ENCODE measurements at regions not wholly inside any gene's neighbourhood (a gene's known extent, or its start where the extent isn't known, plus 50 kb on each side); places are given as distances from the start of the nearest gene placed in this dataset.

DNA sequence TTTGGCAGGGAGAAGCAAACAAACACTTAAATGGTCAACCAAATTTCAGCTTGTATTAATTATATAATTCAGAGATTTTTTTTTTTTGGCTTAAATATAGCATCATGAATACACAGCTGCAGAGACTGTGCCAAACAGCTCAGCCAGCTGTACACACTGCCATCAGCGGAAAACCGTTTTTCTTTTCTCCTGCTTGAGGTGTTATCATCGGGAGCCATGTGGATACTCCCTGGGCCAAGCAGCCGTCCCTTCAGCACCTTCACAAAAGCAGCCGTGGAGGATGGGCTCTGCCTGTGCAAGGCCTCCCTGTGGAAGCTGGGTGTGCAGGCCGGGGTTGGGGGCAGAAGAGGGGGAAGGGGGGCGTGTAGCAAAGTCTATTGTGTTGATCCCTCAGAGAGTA lies 85.0 kb downstream of the NUF2 start:
- DNase-seq: no peak

GRCh38 chr1:163408262-163408661 lies 86.5 kb downstream of the NUF2 start:
- no peak for DNase-seq

DNA sequence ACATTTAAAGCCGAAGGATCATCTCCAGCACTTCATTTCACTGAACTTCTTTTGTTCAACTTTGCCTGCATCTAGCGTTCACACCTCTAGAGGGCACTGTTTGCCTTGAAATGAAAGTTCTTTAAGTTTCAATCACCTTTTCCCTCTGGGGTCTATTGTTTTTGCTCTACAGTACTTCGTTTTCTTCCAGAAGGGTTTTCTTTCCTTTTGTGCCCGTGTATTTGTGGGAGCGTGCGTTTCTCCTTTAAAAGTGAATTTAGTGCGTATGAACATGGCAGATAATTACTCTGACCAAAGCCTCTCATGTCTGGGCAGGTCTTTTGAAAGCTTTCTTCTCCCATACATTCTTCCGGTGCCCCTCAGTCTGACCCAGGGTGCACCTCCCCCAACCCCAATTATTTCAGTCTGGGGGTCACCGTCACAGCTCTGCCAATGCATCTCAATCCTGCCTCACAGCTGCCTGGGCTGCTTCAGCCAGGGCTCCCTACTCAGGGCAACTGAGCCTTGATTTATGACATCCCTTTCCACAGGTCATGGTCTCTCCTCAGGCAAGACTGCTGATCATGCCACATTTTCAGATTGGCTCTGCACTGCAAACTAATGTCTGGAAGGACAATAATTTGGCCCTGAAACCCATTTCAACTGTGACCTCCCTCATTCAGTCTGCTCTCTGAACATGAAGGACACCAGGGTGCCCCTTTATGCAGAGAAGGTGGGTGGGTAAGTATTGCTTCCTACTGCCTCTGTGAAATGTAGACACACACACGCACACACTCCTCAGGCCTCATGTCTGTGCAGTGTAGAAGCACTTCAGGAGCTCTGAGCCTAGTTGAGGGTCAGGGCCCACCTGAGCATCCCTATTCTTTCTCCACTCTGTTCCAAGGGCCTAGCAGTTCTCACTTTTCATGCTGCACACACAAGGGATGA lies 88.6 kb downstream of the NUF2 start:
- peak in 2 of 5 donors; percentile 11 to 23 for DNase-seq

DNA sequence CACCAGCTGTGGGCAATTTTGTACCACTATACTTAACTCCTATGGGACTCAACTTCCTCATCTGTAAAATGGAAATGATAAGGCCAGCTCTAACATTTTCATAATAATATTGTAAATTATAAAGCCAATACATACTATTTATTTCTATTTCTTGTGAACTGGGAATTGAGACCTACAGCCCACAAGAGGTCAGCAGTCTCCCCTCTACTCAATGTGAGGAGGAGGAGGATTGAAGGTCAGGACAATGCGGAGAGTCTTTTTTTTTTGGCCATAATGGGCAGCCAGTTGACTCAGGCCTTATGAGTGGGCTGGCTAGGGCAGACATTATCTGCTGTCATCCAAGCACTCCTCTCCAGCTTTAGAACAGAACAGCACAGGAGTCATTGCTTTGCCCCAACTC lies 90.5 kb downstream of the NUF2 start:
- no peak for DNase-seq

GRCh38 chr1:163414778-163415177 lies 93.0 kb downstream of the NUF2 start:
- DNase-seq: no peak

GRCh38 chr1:163421701-163422100 lies 99.9 kb downstream of the NUF2 start:
- DNase-seq: no peak

DNA sequence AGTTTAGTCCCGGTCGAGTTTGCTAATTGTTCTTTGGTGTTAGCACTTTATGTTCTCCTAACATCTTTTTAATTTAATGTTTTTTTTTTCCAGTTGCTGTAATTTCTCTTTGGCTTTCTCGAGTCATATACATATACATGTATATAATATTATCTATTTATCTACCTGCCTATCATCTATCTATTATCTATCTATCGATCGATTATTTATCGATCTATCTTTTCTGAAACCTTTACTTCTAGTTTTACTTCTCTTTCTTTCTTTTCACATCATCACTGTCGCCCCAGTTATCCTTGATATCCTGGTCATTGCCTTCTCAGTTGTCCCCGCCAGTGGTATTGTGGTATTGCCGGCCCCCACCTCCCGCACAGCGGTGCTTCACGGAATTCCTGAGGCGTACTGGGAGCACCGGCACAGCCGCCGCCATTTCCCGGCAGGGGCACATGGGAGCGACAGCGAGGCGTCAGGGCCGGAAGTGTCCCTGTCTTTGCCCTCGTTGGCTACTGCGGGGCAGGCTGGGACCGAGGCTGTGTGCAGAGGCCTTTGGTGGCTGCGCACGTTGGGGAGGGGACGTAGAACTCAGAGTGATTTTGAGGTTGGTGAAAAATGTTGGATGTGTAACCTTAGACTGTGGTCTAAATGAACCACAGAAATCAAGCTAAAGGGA lies 101.1 kb downstream of the NUF2 start:
- DNase-seq: no peak

GRCh38 chr1:163426505-163427251 lies 104.9 kb downstream of the NUF2 start:
- DNase-seq: no peak

- DNase-seq: no peak
These were observed 105.5 kb downstream of the NUF2 start for GRCh38 chr1:163427279-163427678.

DNA sequence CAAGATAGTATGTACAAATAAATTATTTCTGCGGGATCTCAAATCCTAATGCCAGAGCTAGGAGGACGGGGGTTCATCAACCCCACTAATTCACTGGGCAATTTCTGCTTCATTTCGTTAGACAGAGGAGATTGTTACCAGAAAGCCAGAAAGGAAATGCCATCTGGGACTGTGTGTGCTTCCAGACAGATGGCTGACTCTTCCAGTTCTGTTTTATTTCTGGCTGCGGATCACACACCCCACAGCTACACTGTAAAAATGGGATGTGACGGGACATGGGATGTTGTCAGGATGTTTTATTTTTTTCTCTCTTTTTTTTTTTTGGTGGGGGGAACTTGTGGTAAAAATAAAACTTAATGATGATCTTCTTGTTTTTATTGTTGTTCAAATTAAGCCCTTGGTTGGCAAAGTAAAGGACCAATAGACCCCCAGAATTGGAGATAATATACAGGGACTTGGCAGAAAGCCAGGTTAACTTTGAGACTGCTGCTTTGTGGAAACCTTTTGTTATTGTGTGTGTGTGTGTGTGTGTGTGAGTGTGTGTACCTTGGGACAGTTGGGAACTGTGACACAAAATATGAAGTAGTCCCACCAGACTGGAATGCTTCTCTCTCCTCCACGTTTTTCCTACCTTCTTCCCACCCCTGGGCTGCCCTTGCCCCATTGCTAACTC lies 114.5 kb downstream of the NUF2 start:
- DNase-seq: no peak

DNA sequence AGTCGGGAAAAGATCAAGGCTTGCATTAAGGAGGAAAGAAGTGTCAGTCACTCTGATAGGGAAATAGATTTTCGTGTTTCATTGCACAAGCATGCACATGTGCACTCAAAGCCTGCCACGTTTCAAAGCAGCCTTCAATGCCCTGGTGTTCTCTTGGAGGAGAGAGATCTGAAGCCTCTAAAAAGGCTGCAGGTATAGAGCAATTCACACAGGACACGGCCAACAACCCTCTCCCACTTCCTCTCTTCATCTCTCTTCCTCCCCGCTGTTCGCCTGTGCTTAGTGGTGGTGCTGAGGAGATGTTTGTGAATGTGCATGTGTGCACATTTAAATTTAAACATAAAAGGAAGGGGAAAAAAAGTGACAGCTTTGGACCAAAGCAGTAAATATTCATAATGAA lies 117.7 kb downstream of the NUF2 start:
- no peak for DNase-seq

DNA sequence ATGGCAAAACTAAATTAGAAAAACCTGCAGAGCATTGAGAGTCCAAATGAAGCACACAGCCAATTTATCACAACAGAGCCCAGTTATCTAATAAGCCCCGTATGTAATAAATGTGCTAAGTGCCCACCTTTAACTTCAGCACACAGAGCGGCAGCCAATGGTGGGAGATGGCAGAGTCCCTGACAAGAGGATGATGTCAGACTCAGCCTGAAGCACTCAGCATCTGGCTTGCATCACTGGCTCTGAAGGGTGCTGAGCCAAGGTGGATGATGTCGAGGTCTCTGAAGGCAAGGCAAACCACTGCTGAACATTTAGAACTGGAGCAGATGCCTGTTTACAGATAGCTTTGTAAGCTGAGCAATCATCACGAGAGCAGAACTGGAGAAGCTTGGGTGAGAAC lies 118.3 kb downstream of the NUF2 start:
- DNase-seq: no peak

DNA sequence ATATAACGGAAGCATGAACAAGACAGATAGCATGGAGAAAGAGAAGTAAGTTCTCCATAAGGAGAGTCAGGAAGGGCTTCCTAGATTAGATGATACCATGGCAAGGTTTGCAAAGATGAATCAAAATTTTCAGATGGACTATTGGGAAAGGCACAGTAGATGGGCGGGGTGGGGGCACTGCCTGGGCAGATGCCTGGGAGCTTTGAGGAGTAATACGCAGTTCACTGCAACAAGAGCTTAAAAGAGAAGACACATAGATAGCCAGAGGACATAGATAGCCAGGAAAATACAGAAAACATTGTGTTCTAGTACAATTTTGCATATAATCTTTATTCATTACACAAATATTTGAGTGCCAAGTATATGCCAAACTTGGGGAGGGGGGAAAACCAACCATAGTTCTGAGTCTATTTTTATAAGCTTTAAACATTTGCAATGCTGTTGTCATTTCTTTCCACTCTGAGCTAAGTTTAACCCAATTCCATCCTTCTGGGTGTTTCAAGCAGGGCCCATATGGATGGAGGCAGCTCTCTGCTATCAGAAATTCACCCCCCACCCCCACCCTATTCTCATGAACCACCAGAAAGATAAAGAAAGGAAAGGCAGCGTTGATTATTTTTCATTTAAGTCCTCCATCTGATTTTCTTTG lies 120.6 kb downstream of the NUF2 start:
- no peak for DNase-seq

DNA sequence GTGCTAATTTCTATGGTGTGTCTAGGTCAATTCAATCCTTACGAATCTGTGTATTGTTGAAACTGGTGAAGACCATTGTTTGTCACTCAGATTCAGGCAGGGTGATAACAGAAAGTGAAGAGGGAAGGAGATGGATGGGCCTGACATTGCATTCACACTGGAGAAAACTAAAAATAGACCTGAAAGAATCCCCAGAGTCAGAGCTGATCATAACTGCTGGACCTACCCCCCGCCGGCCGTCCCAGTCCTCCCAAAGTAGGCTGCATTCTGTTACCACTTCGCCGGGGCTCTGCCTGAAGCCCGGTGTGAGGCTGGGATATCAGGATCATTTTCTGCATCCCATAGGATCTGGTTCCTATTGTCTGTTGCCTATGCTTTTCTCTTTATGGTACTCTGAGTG lies 121.1 kb downstream of the NUF2 start:
- no peak for DNase-seq

DNA sequence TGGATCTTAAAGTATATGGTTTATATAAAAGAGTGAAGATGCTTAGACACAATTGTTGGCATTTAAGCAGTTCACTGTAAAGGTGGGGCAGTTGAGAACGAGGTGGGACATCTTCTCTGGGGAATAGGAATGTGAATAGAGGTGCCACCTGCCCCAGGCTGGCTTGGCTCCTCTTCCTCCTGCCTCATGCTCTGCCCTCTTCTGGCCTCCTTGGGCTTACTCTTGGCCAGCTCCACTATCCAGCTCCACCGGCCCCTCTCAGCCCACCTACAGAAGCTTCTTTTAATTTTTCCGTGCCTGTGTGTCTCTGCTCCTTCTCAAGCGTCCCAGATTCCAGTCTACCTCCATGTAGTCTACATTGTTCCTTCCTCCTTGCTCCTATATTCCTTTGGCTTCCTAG lies 122.1 kb downstream of the NUF2 start:
- DNase-seq: no peak

DNA sequence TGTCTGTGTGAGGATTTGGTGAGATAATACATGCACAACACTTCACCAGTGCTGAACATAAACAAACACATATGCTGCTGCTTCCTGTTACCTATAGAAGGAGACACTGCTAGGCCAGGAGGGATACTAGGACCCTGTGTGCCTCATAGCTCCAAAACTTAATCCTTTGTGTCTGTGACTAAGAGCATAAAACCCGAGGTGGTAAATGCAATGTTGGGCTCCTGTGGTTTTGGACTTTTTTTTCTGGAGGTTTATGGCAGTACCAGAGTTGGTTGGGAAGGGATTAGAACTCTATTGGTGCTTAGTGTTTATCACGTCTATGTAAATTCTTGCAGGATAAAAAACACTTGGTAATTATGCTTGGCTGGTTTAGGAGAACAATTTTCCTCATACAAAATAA lies 122.9 kb downstream of the NUF2 start:
- DNase-seq: no peak

- no peak for DNase-seq
These were observed 129.2 kb downstream of the NUF2 start for GRCh38 chr1:163450986-163451385.

GRCh38 chr1:163459539-163459938 lies 137.8 kb downstream of the NUF2 start:
- no peak for DNase-seq

DNA sequence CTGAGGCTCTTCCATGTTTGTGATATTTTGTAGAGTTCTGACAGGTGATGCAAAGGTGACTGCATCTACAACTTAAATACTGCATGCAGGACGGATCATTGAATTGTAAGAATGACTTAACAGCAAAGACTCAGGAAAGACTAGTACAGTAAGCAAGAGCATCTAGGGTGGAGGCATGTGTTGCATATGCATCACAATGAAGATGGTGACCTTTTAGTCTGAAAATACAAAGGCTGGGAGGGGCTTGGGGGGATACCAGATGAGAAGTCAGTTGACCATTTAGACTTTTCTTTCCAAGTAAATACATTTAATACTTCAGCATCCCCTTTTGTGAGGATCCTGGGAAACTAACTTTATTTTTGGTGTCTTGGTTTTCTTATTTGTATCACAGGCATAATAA lies 145.5 kb downstream of the NUF2 start:
- DNase-seq: no peak

- DNase-seq: no peak
These were observed 150.3 kb downstream of the NUF2 start for GRCh38 chr1:163471779-163472650.

DNA sequence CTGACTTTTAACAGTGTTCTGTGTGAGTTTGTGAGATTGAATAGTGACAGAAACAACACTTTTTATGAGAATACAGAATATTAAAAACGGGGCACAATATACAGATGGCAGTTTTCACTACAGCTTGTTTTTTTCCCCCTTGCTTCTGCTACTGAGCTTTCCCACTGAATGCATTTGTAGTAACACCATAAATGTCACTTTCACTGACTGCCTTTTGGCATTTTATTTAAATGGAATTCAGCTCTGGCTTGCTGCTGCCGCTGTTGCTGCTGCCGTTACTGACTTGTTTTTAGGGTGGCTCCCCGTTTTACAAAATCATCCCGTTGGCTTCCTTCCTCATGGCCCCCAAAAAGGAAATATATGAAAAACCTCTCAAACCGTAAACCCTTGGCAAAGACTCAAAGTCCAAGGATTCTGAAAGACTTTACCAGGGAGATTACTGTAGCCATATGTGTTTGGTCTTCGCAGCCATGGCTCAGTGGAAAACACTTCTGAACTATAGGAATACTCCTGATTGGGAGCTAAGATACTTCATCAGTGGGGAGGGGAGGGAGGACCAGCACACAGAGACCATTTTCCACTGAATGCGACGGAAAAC lies 151.0 kb downstream of the NUF2 start:
- DNase-seq: no peak

Data from T-helper 1 cell (primary cell).